ENCODE measurements at regions not wholly inside any gene's neighbourhood (a gene's known extent, or its start where the extent isn't known, plus 50 kb on each side); places are given as distances from the start of the nearest gene placed in this dataset.
A peak's percentile ranks its signal among the peaks of the same experiment; 100 is the strongest.
"Not testable (repeated sequence)": the region's sequence is repeated elsewhere in the genome, so short reads cannot be mapped to it uniquely, and the experiment has no call there.

GRCh38 chr4:183814461-183814860, 90.6 kb upstream of the STOX2 start:
- DNase-seq (ENCODE audit: low spot score) (no peak), FAIRE-seq (no peak)

- no peak for DNase-seq (ENCODE audit: low spot score)
- no peak for FAIRE-seq
Observed at GRCh38 chr4:183816077-183816476, 89.0 kb upstream of the STOX2 start.

- peak; percentile 80 for DNase-seq (ENCODE audit: low spot score)
- FAIRE-seq, result peak; percentile 88
Observed at GRCh38 chr4:183816882-183817509, 88.1 kb upstream of the STOX2 start.

GRCh38 chr4:183818591-183818990, 86.5 kb upstream of the STOX2 start:
- not testable (repeated sequence) for DNase-seq (ENCODE audit: low spot score); FAIRE-seq

- no peak for DNase-seq (ENCODE audit: low spot score)
- FAIRE-seq, result no peak
Observed at GRCh38 chr4:183821076-183821853, 83.8 kb upstream of the STOX2 start.

- DNase-seq (ENCODE audit: low spot score), result peak; percentile 84
- FAIRE-seq, result peak; percentile 89
Observed at GRCh38 chr4:183823434-183823833, 81.7 kb upstream of the STOX2 start.

GRCh38 chr4:183825346-183825745, 79.8 kb upstream of the STOX2 start:
- no peak for DNase-seq (ENCODE audit: low spot score)
- FAIRE-seq, result no peak

- FAIRE-seq (no peak), DNase-seq (ENCODE audit: low spot score) (no peak)
Observed at GRCh38 chr4:183826461-183826860, 78.6 kb upstream of the STOX2 start.

- FAIRE-seq (no peak), DNase-seq (ENCODE audit: low spot score) (no peak)
Observed at GRCh38 chr4:183828125-183828524, 77.0 kb upstream of the STOX2 start.

- FAIRE-seq, result no peak
- DNase-seq (ENCODE audit: low spot score), result no peak
Observed at GRCh38 chr4:183828839-183829238, 76.3 kb upstream of the STOX2 start.

- DNase-seq (ENCODE audit: low spot score) (no peak), FAIRE-seq (no peak)
Observed at GRCh38 chr4:183830438-183830985, 74.6 kb upstream of the STOX2 start.

- DNase-seq (ENCODE audit: low spot score) (no peak), FAIRE-seq (no peak)
Observed at GRCh38 chr4:183831026-183831446, 74.1 kb upstream of the STOX2 start.

GRCh38 chr4:183831683-183832082, 73.4 kb upstream of the STOX2 start:
- FAIRE-seq, result no peak
- no peak for DNase-seq (ENCODE audit: low spot score)

- no peak for DNase-seq (ENCODE audit: low spot score)
- FAIRE-seq, result no peak
Observed at GRCh38 chr4:183832776-183833450, 72.2 kb upstream of the STOX2 start.

GRCh38 chr4:183834252-183834651, 70.9 kb upstream of the STOX2 start:
- no peak for FAIRE-seq

GRCh38 chr4:183837222-183837621, 67.9 kb upstream of the STOX2 start:
- DNase-seq (ENCODE audit: low spot score), result no peak
- no peak for FAIRE-seq

More at GRCh38 chr4:183834252-183834651, 70.9 kb upstream of the STOX2 start:
- DNase-seq (ENCODE audit: low spot score), result no peak

- DNase-seq (ENCODE audit: low spot score) (no peak), FAIRE-seq (no peak)
Observed at GRCh38 chr4:183838987-183839712, 66.0 kb upstream of the STOX2 start.

- FAIRE-seq (no peak), DNase-seq (ENCODE audit: low spot score) (peak; percentile 28)
Observed at GRCh38 chr4:183840311-183840710, 64.8 kb upstream of the STOX2 start.

- no peak for DNase-seq (ENCODE audit: low spot score)
- FAIRE-seq, result no peak
Observed at GRCh38 chr4:183841001-183841400, 64.1 kb upstream of the STOX2 start.

- no peak for FAIRE-seq
- no peak for DNase-seq (ENCODE audit: low spot score)
Observed at GRCh38 chr4:183842129-183842528, 63.0 kb upstream of the STOX2 start.

GRCh38 chr4:183843248-183843671, 61.8 kb upstream of the STOX2 start:
- no peak for DNase-seq (ENCODE audit: low spot score)
- FAIRE-seq, result no peak

Measured in RCC 7860 (cell line).